ENCODE measurements at regions not wholly inside any gene's neighbourhood (a gene's known extent, or its start where the extent isn't known, plus 50 kb on each side); places are given as distances from the start of the nearest gene placed in this dataset.

DNA sequence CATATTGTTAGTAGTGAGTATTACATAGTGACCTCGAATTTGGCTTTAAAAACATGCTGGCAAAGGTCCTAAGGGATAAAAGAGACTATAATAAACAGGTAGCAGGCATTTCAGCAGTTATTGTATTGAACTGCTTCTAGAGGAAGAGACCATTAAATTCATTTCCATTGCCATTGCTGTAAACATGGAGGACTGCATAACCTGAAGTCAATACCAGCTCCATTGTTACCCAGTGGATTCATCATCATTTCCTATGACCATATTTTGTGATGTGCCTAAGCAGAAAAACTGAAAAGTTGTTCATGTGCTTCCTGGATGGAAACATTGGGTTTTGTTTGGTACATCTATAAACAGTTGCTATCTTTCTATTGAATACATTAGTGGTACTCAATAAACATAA is 482.5 kb upstream of the UBE2E2 start (continued):
- TF ChIP-seq ZNF837 (tag by site-specific recombination; IDR thresholded peaks at IDR 0.05) = no peak
- no peak for TF ChIP-seq ZXDB (tag by site-specific recombination; IDR thresholded peaks at IDR 0.05)
- TF ChIP-seq ZNF48 (tag by site-specific recombination; IDR thresholded peaks at IDR 0.05) = no peak
- no peak for TF ChIP-seq KLF10 (tag by site-specific recombination; IDR thresholded peaks at IDR 0.05)
- TF ChIP-seq, protein P1, sequence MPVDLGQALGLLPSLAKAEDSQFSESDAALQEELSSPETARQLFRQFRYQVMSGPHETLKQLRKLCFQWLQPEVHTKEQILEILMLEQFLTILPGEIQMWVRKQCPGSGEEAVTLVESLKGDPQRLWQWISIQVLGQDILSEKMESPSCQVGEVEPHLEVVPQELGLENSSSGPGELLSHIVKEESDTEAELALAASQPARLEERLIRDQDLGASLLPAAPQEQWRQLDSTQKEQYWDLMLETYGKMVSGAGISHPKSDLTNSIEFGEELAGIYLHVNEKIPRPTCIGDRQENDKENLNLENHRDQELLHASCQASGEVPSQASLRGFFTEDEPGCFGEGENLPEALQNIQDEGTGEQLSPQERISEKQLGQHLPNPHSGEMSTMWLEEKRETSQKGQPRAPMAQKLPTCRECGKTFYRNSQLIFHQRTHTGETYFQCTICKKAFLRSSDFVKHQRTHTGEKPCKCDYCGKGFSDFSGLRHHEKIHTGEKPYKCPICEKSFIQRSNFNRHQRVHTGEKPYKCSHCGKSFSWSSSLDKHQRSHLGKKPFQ (tag by site-specific recombination; IDR thresholded peaks at IDR 0.05) = no peak
- no peak for TF ChIP-seq BCL11B (tag by site-specific recombination; IDR thresholded peaks at IDR 0.05; ENCODE audit: low read depth)
- TF ChIP-seq, protein P2, sequence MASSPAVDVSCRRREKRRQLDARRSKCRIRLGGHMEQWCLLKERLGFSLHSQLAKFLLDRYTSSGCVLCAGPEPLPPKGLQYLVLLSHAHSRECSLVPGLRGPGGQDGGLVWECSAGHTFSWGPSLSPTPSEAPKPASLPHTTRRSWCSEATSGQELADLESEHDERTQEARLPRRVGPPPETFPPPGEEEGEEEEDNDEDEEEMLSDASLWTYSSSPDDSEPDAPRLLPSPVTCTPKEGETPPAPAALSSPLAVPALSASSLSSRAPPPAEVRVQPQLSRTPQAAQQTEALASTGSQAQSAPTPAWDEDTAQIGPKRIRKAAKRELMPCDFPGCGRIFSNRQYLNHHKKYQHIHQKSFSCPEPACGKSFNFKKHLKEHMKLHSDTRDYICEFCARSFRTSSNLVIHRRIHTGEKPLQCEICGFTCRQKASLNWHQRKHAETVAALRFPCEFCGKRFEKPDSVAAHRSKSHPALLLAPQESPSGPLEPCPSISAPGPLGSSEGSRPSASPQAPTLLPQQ (tag by site-specific recombination; IDR thresholded peaks at IDR 0.05) = no peak

DNA sequence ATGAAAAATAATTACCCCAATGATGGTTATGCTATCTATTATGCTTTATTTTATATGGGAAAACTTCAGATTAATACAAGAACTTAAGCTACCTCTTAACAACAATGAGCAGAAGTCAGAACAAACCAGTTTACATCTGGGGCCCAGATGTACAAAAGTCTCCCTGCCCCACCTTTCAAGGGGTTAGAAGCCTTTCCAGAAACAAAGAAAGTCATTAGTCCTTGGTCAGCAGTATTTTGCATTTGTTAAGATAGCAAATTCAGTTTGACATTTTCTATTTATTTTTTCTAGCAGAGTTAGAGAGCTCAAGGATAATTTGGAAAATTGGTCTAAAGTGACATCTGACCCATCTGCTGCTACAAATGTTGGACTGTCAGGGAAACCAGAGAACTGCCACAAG is 478.7 kb upstream of the UBE2E2 start:
- TF ChIP-seq ZNF112 (tag by site-specific recombination; IDR thresholded peaks at IDR 0.05) (no peak), ZNF350 (tag by site-specific recombination; IDR thresholded peaks at IDR 0.05) (no peak), ZNF19 (tag by site-specific recombination; IDR thresholded peaks at IDR 0.05; ENCODE audit: low read depth) (no peak), TCF7L2 (IDR thresholded peaks at IDR 0.05; ENCODE audit: borderline replicate concordance, low read depth, low read length) (no peak), ZNF404 (tag by site-specific recombination; IDR thresholded peaks at IDR 0.05) (no peak), ZNF433 (tag by site-specific recombination; IDR thresholded peaks at IDR 0.05; ENCODE audit: low read depth) (no peak)
- CTCF ChIA-PET = no interaction called here
- H3K27ac ChIP-seq (ENCODE audit: extremely low read depth, low read depth, low read length) = no peak overlapping the region
- H3K4me3 ChIP-seq (ENCODE audit: low read depth, low read length) = no peak overlapping the region
- H3K36me3 ChIP-seq (ENCODE audit: control insufficient read depth in 2 of 2, insufficient read depth in 1 of 2, low read length in 2 of 2) = no peaks in the 10 kb centered on the region
- H3K4me1 ChIP-seq (ENCODE audit: control insufficient read depth, insufficient read depth, low read length) = no peaks in the 10 kb centered on the region
- no peaks in the 10 kb centered on the region for H3K9me3 ChIP-seq (ENCODE audit: control insufficient read depth, insufficient read depth, low read depth, low read length)
- POLR2A ChIA-PET = no interaction called here

DNA sequence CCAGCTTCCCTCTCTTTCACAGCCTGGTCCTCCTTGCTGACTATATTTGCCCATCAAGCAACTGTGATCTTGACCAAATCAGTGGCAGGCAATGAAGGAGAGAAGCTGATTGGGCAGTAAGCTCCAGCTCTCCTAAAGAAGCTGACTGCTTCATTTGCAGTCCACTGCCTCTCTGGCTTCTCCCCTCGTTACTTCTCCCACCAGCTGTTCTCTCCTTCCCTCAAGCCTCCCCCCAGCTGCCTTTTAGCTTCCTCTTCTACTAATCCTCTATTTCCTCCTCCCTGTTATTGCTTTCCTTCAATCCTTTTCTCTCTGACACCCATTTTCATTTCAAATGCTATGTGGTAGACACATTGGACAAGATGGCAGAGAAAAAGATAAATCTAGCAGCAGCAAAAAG is 474.7 kb upstream of the UBE2E2 start:
- Histone ChIP-seq H3K9me3 (ENCODE audit: control insufficient read depth, insufficient read depth, low read depth, low read length) (no peaks in the 10 kb centered on the region), H3K4me1 (ENCODE audit: control insufficient read depth, insufficient read depth, low read length) (no peaks in the 10 kb centered on the region), H3K36me3 (ENCODE audit: control insufficient read depth in 2 of 2, insufficient read depth in 1 of 2, low read length in 2 of 2) (no peaks in the 10 kb centered on the region), H3K27ac (ENCODE audit: extremely low read depth, low read depth, low read length) (no peak overlapping the region), H3K4me3 (ENCODE audit: low read depth, low read length) (no peak overlapping the region)
- TF ChIP-seq SCRT2 (tag by site-specific recombination; IDR thresholded peaks at IDR 0.05) = no peak
- no peak for TF ChIP-seq ZNF433 (tag by site-specific recombination; IDR thresholded peaks at IDR 0.05; ENCODE audit: low read depth)
- TF ChIP-seq ZNF341 (tag by site-specific recombination; IDR thresholded peaks at IDR 0.05; ENCODE audit: low read depth) = peak; percentile 40; the same call in 1 of the 2 replicates
- ChIA-PET POLR2A (no interaction called here), CTCF (no interaction called here)

DNA sequence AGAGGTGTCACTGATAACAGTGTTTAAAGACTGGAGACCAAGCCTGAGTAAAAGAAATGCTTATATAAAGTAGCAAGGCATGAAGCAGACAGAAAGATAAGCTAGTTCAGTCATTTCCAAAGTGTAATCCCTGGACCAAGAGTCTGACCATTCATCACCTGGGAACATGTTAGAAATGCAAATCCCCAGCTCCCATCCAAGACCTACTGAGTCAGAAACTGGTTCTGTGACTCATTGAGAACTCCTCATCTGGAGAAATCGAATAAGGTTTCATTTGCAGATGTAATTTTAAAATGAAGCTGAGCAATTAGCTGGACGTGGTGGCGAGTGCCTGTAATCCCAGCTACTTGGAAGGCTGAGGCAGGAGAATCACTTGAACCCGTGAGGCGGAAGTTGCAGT is 473.9 kb upstream of the UBE2E2 start:
- H3K36me3 ChIP-seq (ENCODE audit: control insufficient read depth in 2 of 2, insufficient read depth in 1 of 2, low read length in 2 of 2) = no peaks in the 10 kb centered on the region
- CTCF ChIA-PET = interaction anchor here (0.6 to 1.1 kb wide), 6 partner anchors 103 to 694 kb away, joined by 3 to 5 read pairs (median 3); no protein-coding TSS in a partner anchor
- POLR2A ChIA-PET = no interaction called here
- no peak overlapping the region for H3K27ac ChIP-seq (ENCODE audit: extremely low read depth, low read depth, low read length)
- no peak overlapping the region for H3K4me3 ChIP-seq (ENCODE audit: low read depth, low read length)
- TF ChIP-seq ZNF138 (tag by site-specific recombination; IDR thresholded peaks at IDR 0.05; ENCODE audit: borderline replicate concordance) (no peak), ZBTB21 (tag by site-specific recombination; IDR thresholded peaks at IDR 0.05) (no peak)
- TF ChIP-seq, protein P1 (tag by site-specific recombination; IDR thresholded peaks at IDR 0.05) = no peak
- H3K4me1 ChIP-seq (ENCODE audit: control insufficient read depth, insufficient read depth, low read length) = no peaks in the 10 kb centered on the region
- no peaks in the 10 kb centered on the region for H3K9me3 ChIP-seq (ENCODE audit: control insufficient read depth, insufficient read depth, low read depth, low read length)

Measured in HEK293 (cell line).